ENCODE measurements at regions not wholly inside any gene's neighbourhood (a gene's known extent, or its start where the extent isn't known, plus 50 kb on each side); places are given as distances from the start of the nearest gene placed in this dataset.

GRCh38 chr5:103469288-103470040 is 93.1 kb downstream of the NUDT12 start:
- TF ChIP-seq, protein P1, sequence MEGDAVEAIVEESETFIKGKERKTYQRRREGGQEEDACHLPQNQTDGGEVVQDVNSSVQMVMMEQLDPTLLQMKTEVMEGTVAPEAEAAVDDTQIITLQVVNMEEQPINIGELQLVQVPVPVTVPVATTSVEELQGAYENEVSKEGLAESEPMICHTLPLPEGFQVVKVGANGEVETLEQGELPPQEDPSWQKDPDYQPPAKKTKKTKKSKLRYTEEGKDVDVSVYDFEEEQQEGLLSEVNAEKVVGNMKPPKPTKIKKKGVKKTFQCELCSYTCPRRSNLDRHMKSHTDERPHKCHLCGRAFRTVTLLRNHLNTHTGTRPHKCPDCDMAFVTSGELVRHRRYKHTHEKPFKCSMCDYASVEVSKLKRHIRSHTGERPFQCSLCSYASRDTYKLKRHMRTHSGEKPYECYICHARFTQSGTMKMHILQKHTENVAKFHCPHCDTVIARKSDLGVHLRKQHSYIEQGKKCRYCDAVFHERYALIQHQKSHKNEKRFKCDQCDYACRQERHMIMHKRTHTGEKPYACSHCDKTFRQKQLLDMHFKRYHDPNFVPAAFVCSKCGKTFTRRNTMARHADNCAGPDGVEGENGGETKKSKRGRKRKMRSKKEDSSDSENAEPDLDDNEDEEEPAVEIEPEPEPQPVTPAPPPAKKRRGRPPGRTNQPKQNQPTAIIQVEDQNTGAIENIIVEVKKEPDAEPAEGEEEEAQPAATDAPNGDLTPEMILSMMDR (IDR thresholded peaks at IDR 0.05; ENCODE audit: insufficient read depth, low read length, poor library complexity, severe bottlenecking) = no peak
- TF ChIP-seq EZH2phosphoT487 (conservative IDR thresholded peaks at IDR 0.05; ENCODE audit: low read length) = no peak

Data from SU-DHL-6 (cell line).